Chondrocyte (in vitro differentiated cells): ENCODE measurements at regions not wholly inside any gene's neighbourhood (a gene's known extent, or its start where the extent isn't known, plus 50 kb on each side); places are given as distances from the start of the nearest gene placed in this dataset.

ENCODE experiments used
- DNase-seq: peaks from one replicate; pipeline ENCODE4 v3.0.0; 2021; ENCODE audit warnings: mixed read lengths, low spot score
- H3K27ac Mint-ChIP-seq: one replicate; pipeline ENCODE4 v1.8.0; 2021; ENCODE audit warnings: mild to moderate bottlenecking, moderate library complexity, mixed read lengths; ENCODE audit not compliant: unreplicated experiment
- H3K27me3 Mint-ChIP-seq: 2 replicates; pipeline ENCODE4 v1.8.0; 2021; ENCODE audit warnings: low read depth, mixed read lengths
- H3K36me3 Mint-ChIP-seq: 2 replicates; pipeline ENCODE4 v1.8.0; 2021; ENCODE audit warnings: low read depth, mixed read lengths
- H3K4me1 Mint-ChIP-seq: 2 replicates; pipeline ENCODE4 v1.8.0; 2021; ENCODE audit warnings: low read depth, mild to moderate bottlenecking, mixed read lengths
- H3K4me3 Mint-ChIP-seq: one replicate; pipeline ENCODE4 v1.8.0; 2021; ENCODE audit warnings: mild to moderate bottlenecking, moderate library complexity, mixed read lengths; ENCODE audit not compliant: unreplicated experiment
- H3K9me3 Mint-ChIP-seq: 2 replicates; pipeline ENCODE4 v1.8.0; 2021; ENCODE audit warnings: low read depth, mixed read lengths
- CTCF ChIP-seq: fragments of 200-600 bp; sonication (generic); IDR thresholded peaks from 2 replicates; pipeline ENCODE4 v1.5.0; 2021; ENCODE audit warnings: antibody characterized with exemption, mild to moderate bottlenecking, moderate library complexity

GRCh38 chr1:3984586-3984985, 84.5 kb upstream of the C1orf174 start:
- H3K4me1 Mint-ChIP-seq = no peaks in the 10 kb centered on the region
- peak; percentile 30 for DNase-seq
- no peak overlapping the region for H3K27ac Mint-ChIP-seq
- no peak overlapping the region for H3K4me3 Mint-ChIP-seq
- no peaks in the 10 kb centered on the region for H3K9me3 Mint-ChIP-seq
- H3K27me3 Mint-ChIP-seq = peaks cover 7% of the 10 kb centered on the region
- TF ChIP-seq CTCF = no peak
- H3K36me3 Mint-ChIP-seq = no peaks in the 10 kb centered on the region

- Mint-ChIP-seq H3K4me3 (no peak overlapping the region), H3K4me1 (no peaks in the 10 kb centered on the region), H3K36me3 (no peaks in the 10 kb centered on the region), H3K27me3 (peaks cover 8% of the 10 kb centered on the region), H3K27ac (no peak overlapping the region), H3K9me3 (peaks cover 4% of the 10 kb centered on the region)
- TF ChIP-seq CTCF = no peak
- DNase-seq = peak; percentile 54
Observed at GRCh38 chr1:3986686-3987218, 86.7 kb upstream of the C1orf174 start.

DNA sequence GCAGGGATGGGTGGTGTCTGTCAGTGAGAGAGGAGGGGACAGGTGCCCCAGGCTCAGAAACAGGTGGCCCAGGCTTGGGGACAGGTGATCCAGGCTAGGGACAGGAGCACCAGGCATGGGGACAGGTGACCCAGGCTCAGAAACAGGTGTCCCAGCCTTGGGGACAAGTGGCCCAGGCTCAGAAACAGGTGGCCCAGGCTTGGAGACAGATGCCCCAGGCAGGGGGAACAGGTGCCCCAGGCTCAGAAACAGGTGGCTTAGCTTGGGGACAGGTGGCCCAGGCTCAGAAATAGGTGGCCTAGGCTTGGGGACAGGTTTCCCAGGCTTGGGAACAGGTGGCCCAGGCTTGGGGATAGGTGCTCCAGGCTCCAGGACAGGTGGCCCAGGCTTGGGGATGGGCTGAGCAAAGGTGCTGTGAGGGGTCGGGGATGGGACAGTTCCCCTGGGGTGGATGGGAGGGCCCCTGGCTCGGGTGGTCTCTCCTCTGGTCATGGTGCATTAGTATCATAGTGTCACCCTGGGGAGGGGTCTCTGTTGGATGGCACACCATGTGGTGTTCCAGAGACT, 87.7 kb upstream of the C1orf174 start:
- DNase-seq = peak; percentile 85
- Mint-ChIP-seq H3K9me3 (peaks cover 8% of the 10 kb centered on the region), H3K36me3 (no peaks in the 10 kb centered on the region), H3K27me3 (peaks cover 7% of the 10 kb centered on the region), H3K27ac (no peak overlapping the region), H3K4me1 (no peaks in the 10 kb centered on the region), H3K4me3 (no peak overlapping the region)
- TF ChIP-seq CTCF = no peak

- Mint-ChIP-seq H3K27ac (no peak overlapping the region), H3K4me1 (no peaks in the 10 kb centered on the region)
Observed at GRCh38 chr1:3988431-3988830, 88.4 kb upstream of the C1orf174 start.

DNA sequence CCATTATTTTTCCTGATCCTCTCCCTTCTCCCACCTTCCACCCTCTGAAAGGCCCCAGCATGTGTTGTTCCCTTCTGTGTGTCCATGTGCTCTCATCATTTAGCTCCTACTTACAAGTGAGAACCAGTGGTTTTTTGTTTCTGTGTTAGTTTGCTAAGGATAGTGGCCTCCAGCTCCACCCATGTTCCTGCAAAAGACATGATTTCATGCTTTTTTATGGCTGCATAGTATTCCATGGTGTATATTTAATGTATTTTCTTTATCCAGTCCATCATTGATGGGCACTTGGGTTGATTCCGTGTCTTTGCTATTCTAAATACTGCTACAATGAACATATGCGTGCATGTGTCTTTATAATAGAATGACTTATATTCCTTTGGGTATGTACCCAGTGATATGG, 89.4 kb upstream of the C1orf174 start:
- TF ChIP-seq CTCF = no peak
- no peak overlapping the region for H3K27ac Mint-ChIP-seq
- H3K27me3 Mint-ChIP-seq = peaks cover 1% of the 10 kb centered on the region
- DNase-seq = no peak
- H3K4me3 Mint-ChIP-seq = no peak overlapping the region
- peaks cover 8% of the 10 kb centered on the region for H3K9me3 Mint-ChIP-seq
- no peaks in the 10 kb centered on the region for H3K4me1 Mint-ChIP-seq
- H3K36me3 Mint-ChIP-seq = no peaks in the 10 kb centered on the region

More at GRCh38 chr1:3988431-3988830, 88.4 kb upstream of the C1orf174 start:
- peak; percentile 66 for DNase-seq
- Mint-ChIP-seq H3K9me3 (peaks cover 8% of the 10 kb centered on the region), H3K27me3 (peaks cover 1% of the 10 kb centered on the region), H3K36me3 (no peaks in the 10 kb centered on the region), H3K4me3 (no peak overlapping the region)
- no peak for TF ChIP-seq CTCF
